ENCODE measurements at regions not wholly inside any gene's neighbourhood (a gene's known extent, or its start where the extent isn't known, plus 50 kb on each side); places are given as distances from the start of the nearest gene placed in this dataset.
"Not testable (repeated sequence)": the region's sequence is repeated elsewhere in the genome, so short reads cannot be mapped to it uniquely, and the experiment has no call there.

DNA sequence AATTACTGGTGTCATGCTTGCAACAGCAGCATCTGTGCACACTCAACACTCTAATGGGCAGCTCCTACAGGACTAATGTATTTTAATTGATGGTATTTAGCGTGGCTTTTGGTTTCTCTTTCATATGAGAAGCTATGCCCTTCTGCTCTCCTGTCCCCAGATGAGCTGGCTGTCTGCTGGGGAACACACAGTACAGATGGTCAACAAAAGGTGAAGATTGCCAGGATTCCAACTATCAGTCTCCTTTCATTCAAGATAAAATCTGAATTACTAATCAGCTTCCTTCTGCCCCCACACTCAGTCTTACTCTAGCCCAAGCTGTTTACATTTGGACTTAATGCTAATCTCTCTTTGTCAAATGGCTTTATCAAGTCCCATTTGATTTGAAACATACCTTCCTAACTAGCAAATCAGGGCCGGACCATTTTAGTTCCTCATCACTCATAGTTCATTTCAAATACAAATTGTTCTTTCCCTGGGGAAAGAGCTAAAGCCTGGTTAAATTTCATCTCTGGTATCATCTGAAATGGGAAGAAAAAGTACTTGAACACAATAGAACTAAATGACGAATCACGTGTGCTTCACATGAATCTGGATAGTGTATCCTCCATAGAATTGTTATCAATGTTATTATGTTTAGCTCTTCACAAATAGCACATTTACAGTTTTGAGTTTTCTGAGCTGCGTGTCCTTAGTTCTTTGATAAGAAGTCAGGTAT is 988.0 kb downstream of the PCDH17 start:
- DNase-seq (ENCODE audit: low read depth), result no peak

GRCh38 chr13:58620176-58620575 is 988.6 kb downstream of the PCDH17 start:
- no peak for DNase-seq (ENCODE audit: low read depth)

DNA sequence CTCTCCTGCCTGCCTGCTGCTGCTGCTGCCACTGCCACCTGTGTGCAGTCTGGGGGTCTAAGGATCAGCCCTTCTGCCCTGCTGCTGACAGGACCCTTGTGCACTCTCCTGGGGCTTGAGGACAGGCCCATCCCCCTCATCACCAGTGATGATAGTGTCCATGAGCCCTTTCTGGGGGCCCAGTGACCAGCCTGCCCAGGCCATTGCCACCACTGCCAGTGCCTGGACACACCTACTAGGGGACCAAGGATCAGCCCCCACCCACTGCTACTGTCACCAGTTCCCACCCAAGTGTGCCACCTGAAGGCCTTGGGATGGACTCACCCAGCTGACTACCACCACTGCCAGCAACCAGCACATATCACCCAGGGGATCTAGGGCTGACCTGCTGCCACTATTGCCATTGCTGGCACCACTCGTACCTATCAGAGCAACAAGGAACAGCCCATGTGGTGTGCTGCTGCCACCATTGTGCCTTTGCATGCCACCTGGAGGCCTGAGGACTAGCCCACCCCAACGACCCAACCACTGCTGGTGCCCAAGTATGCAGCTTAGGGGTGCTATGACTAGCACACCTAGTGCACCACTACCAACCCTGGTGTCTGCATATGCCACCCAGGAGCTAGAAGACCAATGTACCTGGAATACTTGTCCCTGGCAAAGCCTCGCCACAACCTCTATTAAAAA is 994.3 kb downstream of the PCDH17 start:
- no peak for DNase-seq (ENCODE audit: low read depth)

DNA sequence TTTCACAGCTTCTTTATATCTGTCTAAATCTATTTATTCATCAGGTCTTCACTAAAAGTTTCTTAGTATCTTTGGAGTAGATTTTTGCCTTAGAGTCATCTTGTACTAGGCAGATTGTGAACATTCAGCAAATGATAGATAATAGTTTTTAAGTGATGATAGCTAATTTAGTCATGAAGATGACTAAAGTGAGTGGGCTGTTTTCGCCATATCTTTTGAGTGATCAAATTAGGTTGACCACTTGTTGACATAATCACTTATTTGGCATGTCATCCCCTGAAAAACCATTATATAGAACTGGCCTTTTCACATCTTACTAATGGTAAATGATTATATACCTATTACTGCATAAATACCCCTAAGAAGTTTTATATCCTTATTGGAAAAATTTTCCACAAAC is 999.2 kb downstream of the PCDH17 start:
- no peak for DNase-seq (ENCODE audit: low read depth)

- no peak for DNase-seq (ENCODE audit: low read depth)
Observed at GRCh38 chr13:58633226-58633625, 1001.7 kb downstream of the PCDH17 start.

DNA sequence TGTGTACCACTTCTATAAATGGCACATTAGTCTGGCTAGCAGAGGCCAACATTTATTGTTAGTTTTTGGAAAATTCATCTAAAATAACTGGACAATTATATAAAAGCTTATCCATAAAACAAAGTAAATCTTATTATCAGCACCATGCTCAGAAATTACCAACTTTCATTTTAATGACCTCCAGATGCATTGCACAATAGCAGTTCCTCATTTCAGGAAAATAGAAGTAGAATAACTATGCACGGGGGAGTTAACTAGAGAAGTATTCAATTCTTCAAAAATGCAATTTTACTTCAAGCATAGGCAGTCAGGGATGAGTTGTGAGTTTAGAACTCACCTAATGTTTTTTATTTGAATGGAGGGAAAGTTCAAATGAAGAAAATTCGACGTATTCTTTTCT is 1023.5 kb downstream of the PCDH17 start:
- no peak for DNase-seq (ENCODE audit: low read depth)

GRCh38 chr13:58660826-58661225 is 1029.3 kb downstream of the PCDH17 start:
- no peak for DNase-seq (ENCODE audit: low read depth)

DNA sequence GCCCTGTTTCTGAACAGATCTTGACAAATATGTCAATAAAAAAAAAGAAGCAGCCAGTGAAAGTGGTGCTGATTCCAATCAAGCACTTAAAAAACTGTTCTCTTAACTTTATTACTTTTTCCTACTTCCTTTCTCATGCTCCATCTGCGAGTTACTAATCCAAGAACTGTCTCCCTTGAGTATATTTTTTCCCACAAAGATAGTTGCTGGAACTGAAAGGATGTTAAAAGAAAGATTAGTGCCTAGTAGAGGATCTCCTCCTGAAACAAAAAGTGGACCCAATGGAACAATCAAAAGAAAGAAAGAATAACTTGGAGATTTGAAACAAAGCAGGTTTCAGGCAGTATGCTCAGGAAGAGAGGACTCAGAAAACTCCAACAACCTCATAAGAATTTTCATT is 1034.8 kb downstream of the PCDH17 start:
- no peak for DNase-seq (ENCODE audit: low read depth)

DNA sequence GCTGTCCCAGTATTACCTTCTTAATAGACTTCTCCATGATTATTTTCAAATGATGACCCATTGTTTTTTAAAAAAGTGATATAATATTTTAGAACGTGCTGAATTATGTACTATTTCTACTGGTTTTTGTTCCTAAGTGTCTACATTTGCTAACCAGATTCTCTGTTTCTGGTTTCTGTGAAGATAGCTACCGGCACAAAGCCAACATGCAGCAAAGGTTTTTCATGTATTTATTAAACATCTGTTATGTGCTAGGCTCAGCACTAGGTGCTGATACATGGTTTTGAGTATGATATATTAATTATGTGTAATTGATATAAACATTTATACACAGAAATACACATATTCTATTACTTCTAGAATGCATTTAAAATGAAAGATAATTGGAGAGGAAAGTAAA is 1035.6 kb downstream of the PCDH17 start:
- DNase-seq (ENCODE audit: low read depth), result no peak

DNA sequence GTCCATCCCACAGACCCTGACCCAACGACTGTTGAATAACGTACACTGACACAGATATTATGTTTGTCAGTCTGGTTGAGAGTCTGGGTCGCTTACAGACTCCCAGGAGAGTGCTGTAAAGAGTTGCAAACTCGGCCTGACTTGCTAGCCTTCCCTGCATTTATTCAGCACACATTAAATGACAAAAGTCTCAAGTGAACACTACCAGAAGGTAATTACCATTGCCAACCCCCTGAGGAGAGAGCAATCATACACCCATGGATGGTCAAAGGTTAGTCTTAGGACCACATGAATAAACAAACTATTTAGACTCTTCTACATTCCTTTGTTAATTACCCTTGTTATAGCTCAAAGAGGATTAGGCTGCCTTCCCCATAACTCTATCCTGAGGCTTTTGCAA is 1048.6 kb downstream of the PCDH17 start:
- DNase-seq (ENCODE audit: low read depth), result no peak

DNA sequence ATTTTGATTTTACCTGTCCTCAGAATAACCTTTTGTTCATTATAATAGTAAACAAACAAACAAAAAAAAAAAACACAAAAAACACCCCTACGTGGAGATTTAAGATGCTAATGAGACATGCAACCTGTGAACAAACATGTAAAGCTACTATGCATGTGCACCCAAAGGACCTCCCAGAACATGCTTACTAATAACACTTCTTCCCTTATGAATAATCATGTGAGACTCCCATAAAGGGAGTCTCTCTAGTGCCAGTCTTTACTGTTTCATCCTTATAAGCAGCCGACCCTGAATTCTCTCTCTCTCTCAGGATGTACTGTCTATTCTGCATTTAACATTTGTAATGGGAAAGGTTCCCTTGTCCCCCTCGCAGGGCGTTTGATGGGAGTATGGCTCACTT is 1051.1 kb downstream of the PCDH17 start:
- no peak for DNase-seq (ENCODE audit: low read depth)

DNA sequence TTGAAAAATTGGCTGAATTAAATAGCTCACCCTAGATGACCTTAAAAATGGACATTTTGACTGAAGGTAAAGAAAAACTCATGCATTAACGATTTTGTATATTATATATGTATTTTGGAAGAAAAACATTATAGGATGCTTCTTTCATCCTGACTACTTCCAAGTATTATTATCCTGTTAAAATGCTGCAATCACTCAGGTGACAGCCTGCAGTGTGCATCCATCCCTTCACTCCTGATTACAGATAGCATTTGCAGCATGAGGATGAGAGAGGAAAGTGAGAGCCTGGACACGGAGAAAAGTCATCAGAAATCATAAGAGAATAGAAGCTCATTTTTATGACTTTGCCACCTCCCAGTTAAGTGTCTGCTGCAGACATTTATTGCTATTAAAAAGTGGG is 1055.6 kb downstream of the PCDH17 start:
- no peak for DNase-seq (ENCODE audit: low read depth)

GRCh38 chr13:58698531-58698930 is 1067.0 kb downstream of the PCDH17 start:
- no peak for DNase-seq (ENCODE audit: low read depth)

DNA sequence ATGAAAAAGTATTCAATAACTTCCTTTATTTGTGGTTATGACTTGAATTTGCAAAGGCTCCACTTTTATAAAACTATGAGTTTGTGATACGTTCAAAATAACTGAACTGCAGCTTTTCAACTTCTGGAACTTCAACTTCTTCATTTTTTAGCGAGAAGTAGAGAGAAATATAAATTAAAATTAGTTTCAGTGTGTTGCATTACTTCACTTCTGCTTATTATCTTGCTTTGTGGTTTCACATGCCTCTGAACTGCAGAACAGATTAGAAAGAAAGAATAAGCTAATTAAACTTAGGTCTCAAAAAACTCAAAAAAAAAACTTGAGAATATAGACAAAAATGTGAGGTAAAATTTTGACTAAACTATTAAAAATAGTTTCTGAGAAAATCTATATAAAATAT is 1073.4 kb downstream of the PCDH17 start:
- DNase-seq (ENCODE audit: low read depth), result no peak

DNA sequence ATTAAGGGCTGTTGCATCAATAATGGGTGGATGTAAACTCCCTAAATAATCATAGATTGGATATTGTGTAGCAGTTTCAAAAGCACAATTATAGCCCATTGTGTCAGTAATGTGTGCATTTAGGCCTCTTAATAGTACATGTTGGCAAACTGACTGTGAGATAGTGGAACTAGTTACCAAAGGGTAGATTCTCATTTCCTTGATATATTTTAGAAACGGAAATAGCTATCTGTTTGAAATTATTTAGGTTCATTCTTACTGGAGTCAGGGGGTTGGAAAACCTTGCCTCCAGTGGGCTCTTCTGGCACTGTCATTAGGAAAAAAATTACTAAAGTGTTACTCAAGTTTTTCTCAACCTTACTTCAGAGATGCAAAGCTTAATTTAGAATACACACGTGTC is 1074.9 kb downstream of the PCDH17 start:
- DNase-seq (ENCODE audit: low read depth), result no peak

GRCh38 chr13:58712191-58712590 is 1080.6 kb downstream of the PCDH17 start:
- no peak for DNase-seq (ENCODE audit: low read depth)

DNA sequence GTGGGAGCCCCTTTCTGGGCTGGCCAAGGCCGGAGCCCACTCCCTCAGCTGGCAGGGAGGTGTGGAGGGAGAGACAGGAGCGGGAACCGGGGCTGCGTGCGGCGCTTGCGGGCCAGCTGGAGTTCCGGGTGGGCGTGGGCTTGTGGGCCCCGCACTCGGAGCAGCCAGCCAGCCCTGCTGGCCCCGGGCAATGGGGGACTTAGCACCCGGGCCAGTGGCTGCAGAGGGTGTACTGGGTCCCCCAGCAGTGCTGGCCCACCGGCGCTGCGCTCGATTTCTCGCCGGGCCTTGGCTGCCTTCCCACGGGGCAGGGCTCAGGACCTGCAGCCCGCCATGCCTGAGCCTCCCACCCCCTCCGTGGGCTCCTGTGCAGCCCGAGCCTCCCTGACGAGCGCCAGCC is 1082.5 kb downstream of the PCDH17 start:
- not testable (repeated sequence) for DNase-seq (ENCODE audit: low read depth)

- DNase-seq (ENCODE audit: low read depth), result no peak
Observed at GRCh38 chr13:58721273-58721672, 1089.7 kb downstream of the PCDH17 start.

GRCh38 chr13:58728126-58728525 is 1096.6 kb downstream of the PCDH17 start:
- no peak for DNase-seq (ENCODE audit: low read depth)

GRCh38 chr13:58729361-58729760 is 1097.8 kb downstream of the PCDH17 start:
- DNase-seq (ENCODE audit: low read depth), result no peak

- DNase-seq (ENCODE audit: low read depth), result no peak
Observed at GRCh38 chr13:58744686-58745085, 1113.1 kb downstream of the PCDH17 start.

DNA sequence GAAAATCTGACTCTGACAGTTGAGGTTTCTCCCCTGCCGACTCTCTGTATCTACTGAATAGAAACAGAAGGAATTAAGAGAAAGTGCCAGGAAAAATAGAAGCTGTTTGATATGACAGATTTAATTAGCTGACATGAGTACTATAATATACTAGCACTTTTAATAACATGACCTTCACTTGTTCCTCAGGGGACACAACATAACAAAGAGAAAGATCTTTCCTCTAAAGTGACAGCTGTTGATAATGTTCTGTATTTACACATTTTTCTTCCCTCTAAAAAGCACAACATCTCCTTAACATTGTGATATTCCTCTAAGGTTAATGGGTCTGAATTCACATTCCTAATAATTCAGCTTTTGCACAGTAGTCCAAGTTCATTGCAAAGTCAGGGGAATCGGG is 1136.0 kb downstream of the PCDH17 start:
- DNase-seq (ENCODE audit: low read depth), result no peak

- DNase-seq (ENCODE audit: low read depth), result no peak
Observed at GRCh38 chr13:58773280-58773859, 1141.8 kb downstream of the PCDH17 start.

Measured in RPMI7951 (cell line).